ENCODE measurements at regions not wholly inside any gene's neighbourhood (a gene's known extent, or its start where the extent isn't known, plus 50 kb on each side); places are given as distances from the start of the nearest gene placed in this dataset.

DNA sequence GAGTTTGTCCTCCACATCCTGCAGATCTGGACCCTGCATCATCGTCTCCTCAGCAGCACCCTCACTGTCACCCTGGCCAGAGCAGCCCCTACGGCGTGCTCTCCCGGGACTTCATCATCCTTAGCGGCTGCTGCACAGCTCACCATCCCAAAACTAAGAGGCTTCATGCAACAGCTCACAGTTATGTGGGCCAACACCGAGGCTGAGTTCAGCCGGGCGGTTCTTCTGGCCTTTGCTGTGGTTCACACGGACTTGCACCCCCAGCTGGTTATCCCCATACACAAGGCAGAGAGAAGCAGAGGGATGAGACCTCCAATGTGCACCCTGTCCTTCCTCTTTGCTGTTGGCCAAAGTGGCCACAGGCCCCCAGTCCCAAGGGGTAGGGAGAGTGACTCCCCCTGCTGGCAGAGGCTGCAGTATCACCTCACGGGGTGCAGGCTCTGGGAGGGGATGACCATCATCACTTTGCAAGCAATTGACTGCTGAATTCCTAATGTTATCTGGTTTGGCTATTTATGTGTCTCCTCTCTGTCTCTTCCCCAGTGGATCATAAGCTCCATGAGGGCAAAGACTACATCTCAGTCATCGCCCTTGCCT lies 276.8 kb downstream of the BRD1 start:
- Histone ChIP-seq H3K4me3 (no peak overlapping the region), H3K27ac (no peak overlapping the region)
- no peak for TF ChIP-seq CTCF (IDR thresholded peaks at IDR 0.05)
- DNase-seq (ENCODE audit: low spot score): no peak

DNA sequence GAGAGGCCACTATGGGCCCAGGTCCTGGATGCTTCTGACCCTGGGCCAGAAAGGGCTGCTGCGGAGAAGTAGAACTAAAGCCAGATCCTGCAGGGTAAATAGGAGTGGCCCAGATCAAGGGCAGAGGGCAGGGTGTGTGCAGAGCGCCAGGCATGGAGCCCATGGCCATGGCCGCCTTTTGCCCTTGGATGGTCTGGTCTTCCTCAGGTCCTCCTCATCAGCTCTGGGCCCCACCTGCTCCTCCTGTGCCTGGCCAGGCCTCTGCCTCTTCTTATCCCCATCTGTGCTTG lies 277.6 kb downstream of the BRD1 start:
- H3K4me3 ChIP-seq: no peak overlapping the region
- TF ChIP-seq CTCF (IDR thresholded peaks at IDR 0.05): no peak
- DNase-seq (ENCODE audit: low spot score): no peak
- no peak overlapping the region for H3K27ac ChIP-seq

- no peak for TF ChIP-seq CTCF (IDR thresholded peaks at IDR 0.05)
- H3K4me3 ChIP-seq: no peak overlapping the region
- no peak for DNase-seq (ENCODE audit: low spot score)
- H3K27ac ChIP-seq: no peak overlapping the region
Observed at GRCh38 chr22:49549256-49550140, 278.2 kb downstream of the BRD1 start.

DNA sequence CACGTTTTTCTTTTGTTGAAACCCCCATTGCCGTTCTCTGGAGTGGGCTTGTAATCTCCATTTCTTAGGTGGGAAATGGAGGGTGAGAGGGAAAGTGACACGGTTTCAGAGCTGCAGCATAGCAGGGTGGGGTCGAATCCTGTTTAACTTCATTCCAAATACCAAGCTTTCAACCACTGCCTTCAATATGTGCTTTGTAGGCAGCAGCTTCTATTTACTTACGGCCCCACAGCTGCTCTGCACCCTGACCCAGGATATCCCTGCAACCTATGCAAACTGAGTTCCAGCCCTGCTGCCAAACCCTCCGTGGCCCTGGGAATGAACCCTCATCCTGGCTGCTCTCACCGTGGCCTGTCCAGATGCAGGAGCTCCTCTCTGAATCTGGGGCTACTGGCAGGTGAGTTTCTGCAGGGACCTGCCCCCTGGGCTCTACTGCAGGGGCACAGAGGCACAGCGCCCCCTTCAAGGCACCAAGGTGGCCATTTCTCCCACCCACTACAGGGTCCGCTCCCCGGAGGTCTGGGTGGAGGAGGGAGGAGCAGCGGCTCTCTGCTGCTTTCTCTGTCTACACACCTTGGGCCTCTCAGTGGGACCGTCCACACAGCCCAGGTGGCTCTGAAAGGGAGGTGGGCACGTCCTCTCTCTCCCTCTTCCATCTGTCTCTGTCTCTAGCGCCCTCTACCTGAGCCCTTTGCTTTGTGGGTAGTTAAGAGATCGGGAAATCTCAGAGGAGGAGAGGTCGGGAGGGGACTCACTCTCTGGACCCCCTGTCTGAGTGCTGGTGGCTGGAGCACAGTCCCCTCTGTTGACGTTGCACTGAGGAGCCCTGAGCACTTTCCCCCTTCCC lies 279.1 kb downstream of the BRD1 start:
- no peak for TF ChIP-seq CTCF (IDR thresholded peaks at IDR 0.05)
- DNase-seq (ENCODE audit: low spot score): no peak

DNA sequence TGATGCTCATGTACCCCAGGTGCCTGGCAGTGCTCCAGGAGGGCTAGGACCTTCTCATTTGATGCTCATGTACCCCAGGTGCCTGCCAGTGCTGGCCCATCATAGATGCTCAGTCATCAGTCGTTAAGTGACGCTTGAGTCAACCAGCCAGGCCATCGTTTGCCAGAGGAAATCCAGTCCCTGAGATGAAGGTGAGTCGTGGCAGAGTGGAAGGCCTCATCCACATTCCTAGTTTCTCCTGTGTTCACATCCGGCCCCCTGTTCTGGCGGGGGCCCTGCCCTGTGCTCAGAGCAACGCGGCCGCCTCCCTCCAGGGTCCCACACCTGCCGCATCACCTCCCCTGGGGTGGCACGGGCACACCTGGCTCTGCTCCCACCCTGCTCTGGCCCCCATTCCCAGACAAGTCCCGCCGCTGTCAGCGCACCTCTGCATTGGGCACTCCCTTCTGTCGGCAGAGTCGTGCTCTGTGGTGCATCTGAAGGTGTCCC lies 279.9 kb downstream of the BRD1 start:
- H3K4me3 ChIP-seq: no peak overlapping the region

More for the DNA sequence above, 279.1 kb downstream of the BRD1 start:
- H3K27ac ChIP-seq: no peak overlapping the region
- H3K4me3 ChIP-seq: no peak overlapping the region

More for the DNA sequence above, 279.9 kb downstream of the BRD1 start:
- H3K27ac ChIP-seq: no peak overlapping the region
- DNase-seq (ENCODE audit: low spot score): no peak
- TF ChIP-seq CTCF (IDR thresholded peaks at IDR 0.05): no peak
